GM19238 (cell line): ENCODE measurements at regions not wholly inside any gene's neighbourhood (a gene's known extent, or its start where the extent isn't known, plus 50 kb on each side); places are given as distances from the start of the nearest gene placed in this dataset.
"Not testable (repeated sequence)": the region's sequence is repeated elsewhere in the genome, so short reads cannot be mapped to it uniquely, and the experiment has no call there.

Experiments
- DNase-seq: peaks from one replicate; pipeline ENCODE4 v3.0.0; 2011; ENCODE audit warnings: low spot score; ENCODE audit not compliant: insufficient read length

DNA sequence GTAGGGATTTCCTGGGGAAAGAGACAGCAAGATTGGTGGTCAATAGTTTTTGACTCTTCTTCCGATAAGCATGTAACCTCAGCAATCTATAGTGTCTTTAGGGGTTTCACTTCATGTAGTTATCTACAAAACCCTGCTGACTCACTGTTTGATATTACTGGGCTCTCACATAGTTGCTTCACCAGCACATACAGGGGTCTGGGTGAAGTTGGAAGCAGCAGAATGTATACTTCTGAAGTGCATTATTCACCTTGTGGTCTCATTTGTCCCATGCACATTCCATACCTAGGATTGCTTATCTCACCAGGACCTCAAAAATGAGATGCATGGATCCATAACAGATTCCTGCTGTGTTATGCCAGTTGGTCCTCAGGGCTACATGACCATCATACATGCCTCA is 280.0 kb downstream of the LRIG3 start:
- no peak for DNase-seq

GRCh38 chr12:58645946-58646345 is 274.4 kb downstream of the LRIG3 start:
- DNase-seq, result no peak

GRCh38 chr12:58647495-58647894 is 272.8 kb downstream of the LRIG3 start:
- no peak for DNase-seq

DNA sequence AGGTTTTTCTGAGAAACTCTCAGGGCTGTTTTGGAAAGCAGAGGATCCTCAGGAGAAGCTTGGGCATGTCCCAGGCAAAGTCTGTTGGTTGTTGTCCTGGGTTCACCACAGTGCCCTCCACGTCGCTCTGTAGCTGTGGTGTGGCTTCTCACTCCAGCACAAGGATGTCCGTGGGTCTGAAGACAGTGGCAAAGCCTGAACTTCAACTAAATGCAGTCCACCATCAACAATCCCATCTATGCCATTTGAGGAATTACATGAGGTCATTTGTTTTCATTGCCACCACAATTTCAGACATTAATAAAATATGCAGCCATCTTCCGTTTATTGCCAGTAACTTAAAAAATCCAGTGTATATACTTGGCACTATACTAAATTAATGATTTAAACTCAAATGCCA is 272.1 kb downstream of the LRIG3 start:
- DNase-seq, result no peak

DNA sequence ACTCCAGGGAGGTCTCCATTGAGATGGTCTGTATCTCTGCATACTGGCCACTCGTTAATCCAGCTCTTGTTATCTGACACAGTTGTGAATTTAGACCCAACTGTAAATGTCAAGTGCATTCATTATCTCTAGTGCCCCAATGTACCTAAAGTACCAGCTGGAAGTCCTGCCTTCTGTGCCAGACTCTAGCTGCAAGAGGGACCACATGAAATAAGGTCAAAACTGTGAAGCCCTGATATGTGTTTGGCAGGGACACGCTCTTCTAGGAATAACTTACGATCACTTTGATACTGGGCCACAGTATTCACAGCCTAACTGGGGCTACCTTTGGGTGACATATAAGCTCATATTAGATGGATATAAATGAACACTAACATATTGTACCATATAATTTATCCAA is 268.5 kb downstream of the LRIG3 start:
- DNase-seq, result no peak

- no peak for DNase-seq
These were observed 266.3 kb downstream of the LRIG3 start for GRCh38 chr12:58654021-58654420.

DNA sequence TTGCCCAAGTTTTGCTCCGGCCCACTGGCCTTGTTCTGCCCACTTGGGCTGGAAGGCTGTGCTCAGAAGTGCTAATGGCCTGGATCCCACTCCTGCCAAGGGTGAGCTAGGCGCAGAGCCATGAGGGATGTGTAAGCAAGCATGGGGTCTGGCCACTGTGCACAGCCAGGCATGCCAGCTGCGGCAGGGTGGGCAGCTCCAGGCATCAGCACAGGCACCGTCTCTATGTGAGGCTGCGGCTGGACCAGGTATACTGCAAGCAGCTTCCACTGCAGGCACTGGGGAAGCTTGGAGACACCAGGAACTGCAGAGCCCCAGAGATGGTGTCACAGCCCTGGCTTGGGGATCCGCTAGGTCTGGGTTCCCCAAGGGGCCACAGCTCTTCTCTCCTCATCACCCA is 264.9 kb downstream of the LRIG3 start:
- DNase-seq, result no peak

- no peak for DNase-seq
These were observed 263.9 kb downstream of the LRIG3 start for GRCh38 chr12:58656254-58657009.

DNA sequence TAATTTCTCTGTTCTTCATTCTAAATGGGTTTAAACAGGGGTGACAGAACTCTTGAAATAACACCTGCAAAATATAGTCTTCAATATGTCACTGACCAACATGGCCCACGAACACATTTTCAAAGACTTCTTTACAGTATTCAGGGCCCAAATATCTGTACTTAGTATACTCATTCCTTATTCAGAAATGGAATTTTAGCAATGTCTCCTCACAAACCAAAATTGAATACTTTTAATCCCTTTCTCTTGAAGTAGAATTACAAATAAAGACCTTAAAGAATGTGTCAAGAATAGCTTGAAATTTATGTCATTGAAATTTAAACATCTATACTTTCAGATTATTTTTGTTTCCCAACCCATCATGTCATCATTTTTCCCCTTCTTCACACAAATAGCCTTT is 263.1 kb downstream of the LRIG3 start:
- no peak for DNase-seq

DNA sequence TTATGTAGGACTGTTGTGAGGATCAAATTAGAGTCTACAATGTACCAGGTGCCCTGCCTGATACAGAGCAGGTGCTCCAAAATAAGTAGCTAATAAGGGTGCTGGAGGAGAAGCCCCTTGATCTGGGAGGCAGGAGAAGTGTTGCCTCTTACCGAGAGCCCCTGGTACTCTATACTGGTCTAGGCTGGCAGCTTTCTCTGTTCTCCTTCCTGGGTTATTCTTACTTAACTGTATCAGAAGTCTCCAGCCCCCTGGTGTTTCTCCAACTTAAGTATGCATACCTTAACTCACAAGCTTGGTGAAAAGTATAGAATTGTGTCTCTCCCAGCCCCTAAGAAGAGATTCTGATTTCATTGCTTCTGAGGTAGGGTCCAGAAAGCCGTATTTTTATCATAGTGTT is 254.9 kb downstream of the LRIG3 start:
- DNase-seq, result no peak

DNA sequence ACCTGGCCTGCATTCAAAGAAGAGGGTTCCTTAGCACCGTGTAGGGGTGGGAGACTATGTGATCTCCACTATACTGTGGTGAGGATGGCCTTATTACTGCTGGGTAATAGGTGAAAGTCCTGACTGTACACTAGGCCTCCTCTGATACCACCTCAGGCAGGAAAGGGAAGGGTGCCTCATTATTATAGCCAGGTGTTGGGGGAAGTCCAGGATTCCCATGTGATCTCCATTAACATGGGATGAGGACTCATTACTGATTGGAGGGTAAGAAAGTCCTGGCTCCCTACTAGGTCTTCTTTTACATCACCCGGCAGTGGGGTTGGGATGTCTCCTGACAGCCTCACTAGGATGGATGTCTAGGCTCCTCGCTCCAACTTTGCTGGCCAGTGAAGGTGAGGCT is 252.1 kb downstream of the LRIG3 start:
- DNase-seq, result no peak

- no peak for DNase-seq
These were observed 251.4 kb downstream of the LRIG3 start for GRCh38 chr12:58668871-58669270.

GRCh38 chr12:58670623-58671022 is 249.7 kb downstream of the LRIG3 start:
- no peak for DNase-seq

GRCh38 chr12:58671196-58671595 is 249.1 kb downstream of the LRIG3 start:
- DNase-seq, result no peak

GRCh38 chr12:58673021-58673420 is 247.3 kb downstream of the LRIG3 start:
- DNase-seq, result no peak

DNA sequence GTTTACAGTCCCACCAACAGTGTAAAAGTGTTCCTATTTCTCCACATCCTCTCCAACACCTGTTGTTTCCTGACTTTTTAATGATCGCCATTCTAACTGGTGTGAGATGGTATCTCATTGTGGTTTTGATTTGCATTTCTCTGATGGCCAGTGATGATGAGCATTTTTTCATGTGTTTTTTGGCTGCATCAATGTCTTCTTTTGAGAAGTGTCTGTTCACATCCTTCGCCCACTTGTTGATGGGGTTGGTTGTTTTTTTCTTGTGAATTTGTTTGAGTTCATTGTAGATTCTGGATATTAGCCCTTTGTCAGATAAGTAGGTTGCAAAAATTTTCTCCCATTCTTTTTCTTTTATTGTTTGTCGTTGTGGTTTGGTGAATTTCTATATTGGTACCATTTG is 242.5 kb downstream of the LRIG3 start:
- not testable (repeated sequence) for DNase-seq

GRCh38 chr12:58678753-58679152 is 241.6 kb downstream of the LRIG3 start:
- DNase-seq, result no peak

GRCh38 chr12:58681730-58682129 is 238.6 kb downstream of the LRIG3 start:
- no peak for DNase-seq

GRCh38 chr12:58695263-58695662 is 225.0 kb downstream of the LRIG3 start:
- no peak for DNase-seq

GRCh38 chr12:58701536-58701935 is 218.8 kb downstream of the LRIG3 start:
- DNase-seq, result no peak

GRCh38 chr12:58703866-58704265 is 216.4 kb downstream of the LRIG3 start:
- no peak for DNase-seq

DNA sequence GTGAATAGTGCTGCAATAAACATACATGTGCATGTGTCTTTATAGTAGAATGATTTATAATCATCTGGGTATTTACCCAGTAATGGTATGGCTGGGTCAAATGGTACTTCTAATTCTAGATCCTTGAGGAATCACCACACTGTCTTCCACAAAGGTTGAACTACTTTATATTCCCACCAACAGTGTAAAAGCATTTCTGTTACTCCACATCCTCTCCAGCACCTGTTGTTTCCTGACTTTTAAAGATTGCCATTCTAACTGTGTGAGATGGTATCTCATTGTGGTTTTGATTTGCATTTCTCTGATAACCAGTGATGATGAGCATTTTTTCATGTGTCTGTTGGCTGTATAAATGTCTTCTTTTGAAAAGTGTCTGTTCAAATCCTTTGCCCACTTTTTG is 215.5 kb downstream of the LRIG3 start:
- not testable (repeated sequence) for DNase-seq

GRCh38 chr12:58710901-58711300 is 209.4 kb downstream of the LRIG3 start:
- no peak for DNase-seq

GRCh38 chr12:58711974-58712373 is 208.3 kb downstream of the LRIG3 start:
- no peak for DNase-seq
